A549 (cell line): ENCODE measurements at regions not wholly inside any gene's neighbourhood (a gene's known extent, or its start where the extent isn't known, plus 50 kb on each side); places are given as distances from the start of the nearest gene placed in this dataset.

Experiments used
- ATAC-seq, 2 experiments: fragments of 200-7000 bp in 1 of 2; fragments of >200 bp in 1 of 2; cut with Nextera tagmentation in 1 of 2; cut with Tn5 transposase in 1 of 2; 3 replicates each; pipeline versions ENCODE4 v1.8.0 to v1.9.1; 2018 to 2020; ENCODE audit warnings: mild to moderate bottlenecking in 1 of 2, moderate library complexity in 1 of 2
- CTCF ChIA-PET: fragments of 300-600 bp; sonication (Branson Sonifier 250); formaldehyde crosslinking; extraction: SDS; loops from one replicate; lab custom pipeline; 2021; ENCODE audit warnings: antibody characterized with exemption, inconsistent platforms; lab: Yijun Ruan, JAX
- POLR2A ChIA-PET: fragments of 350-600 bp; formaldehyde crosslinking; extraction: SDS; loops from one replicate; lab custom pipeline; 2021; ENCODE audit warnings: antibody characterized with exemption, inconsistent platforms; lab: Yijun Ruan, JAX
- DNase-seq, 2 experiments: peaks; one replicate each; pipeline versions ENCODE4 v3.0.0 to v3.0.0-alpha.2; 2011 to 2016; ENCODE audit warnings: low read depth in 1 of 2, low spot score in 1 of 2
- FAIRE-seq: peaks from 2 replicates; lab custom pipeline; 2011; peaks lifted over from hg19 to GRCh38; lab: Jason Lieb, UNC
- H3K27ac ChIP-seq, 2 experiments: fragments of >200 bp; sonication (Bioruptor Twin); formaldehyde crosslinking; 3 replicates each; pipeline ENCODE4 v1.5.1; 2016 to 2017
- H3K4me1 ChIP-seq: fragments of >200 bp; sonication (Bioruptor Twin); formaldehyde crosslinking; 3 replicates; pipeline ENCODE4 v1.6.1; 2016
- H3K4me2 ChIP-seq: fragments of >200 bp; sonication (Bioruptor Twin); formaldehyde crosslinking; 3 replicates; pipeline ENCODE4 v1.6.1; 2016
- H3K4me3 ChIP-seq: fragments of >200 bp; sonication (Bioruptor Twin); formaldehyde crosslinking; 3 replicates; pipeline ENCODE4 v1.5.1; 2016
- H3K9me3 ChIP-seq: fragments of >200 bp; sonication (Bioruptor Twin); formaldehyde crosslinking; 3 replicates; pipeline ENCODE4 v1.6.1; 2016
- BHLHE40 ChIP-seq: IDR thresholded peaks from 2 replicates; pipeline ENCODE4 v1.6.1; 2012; ENCODE audit warnings: low read depth, low read length, inconsistent platforms
- CEBPB ChIP-seq, 2 experiments: fragments of >200 bp in 1 of 2; sonication (Bioruptor Twin) in 1 of 2; formaldehyde crosslinking in 1 of 2; IDR thresholded peaks; 2 replicates each; pipeline ENCODE4 v1.6.1; 2012 to 2016
- CHD2 ChIP-seq: fragments of 150-350 bp; IDR thresholded peaks from 2 replicates; pipeline ENCODE4 v1.6.1; 2014; ENCODE audit warnings: low read length; ENCODE audit not compliant: partially characterized antibody
- EHF ChIP-seq: fragments of 250-450 bp; sonication (Bioruptor Pico); IDR thresholded peaks from 2 replicates; pipeline ENCODE4 v1.5.0; 2020; ENCODE audit warnings: mild to moderate bottlenecking
- EP300 ChIP-seq, 2 experiments: fragments of >200 bp; sonication (Bioruptor Twin); formaldehyde crosslinking; IDR thresholded peaks; 2 replicates in 1 of 2; 3 replicates in 1 of 2; pipeline ENCODE4 v1.6.1; 2016 to 2017
- FOXS1 ChIP-seq: fragments of 250-450 bp; sonication (Bioruptor Pico); IDR thresholded peaks from 2 replicates; pipeline ENCODE4 v1.5.0; 2020; ENCODE audit warnings: mild to moderate bottlenecking, moderate library complexity
- HOXA7 ChIP-seq: fragments of 250-450 bp; sonication (Bioruptor Pico); IDR thresholded peaks from 2 replicates; pipeline ENCODE4 v1.5.0; 2020; ENCODE audit warnings: mild to moderate bottlenecking, moderate library complexity
- NFE2L2 ChIP-seq: fragments of 150-350 bp; conservative IDR thresholded peaks from 2 replicates; pipeline ENCODE4 v1.6.1; 2014; ENCODE audit warnings: low read length
- PHF8 ChIP-seq: fragments of 200-600 bp; sonication (generic); IDR thresholded peaks from 2 replicates; pipeline ENCODE4 v1.6.1; 2016; ENCODE audit warnings: low read depth, mild to moderate bottlenecking, antibody characterized with exemption, moderate library complexity, borderline replicate concordance
- POLR2AphosphoS2 ChIP-seq: conservative IDR thresholded peaks from 2 replicates; pipeline ENCODE4 v1.6.1; 2012; ENCODE audit warnings: low read length, improper control_type of control experiment, inconsistent platforms
- RCOR1 ChIP-seq: fragments of 150-350 bp; IDR thresholded peaks from 2 replicates; pipeline ENCODE4 v1.6.1; 2014; ENCODE audit warnings: antibody characterized with exemption, low read length, low read depth
- RNF2 ChIP-seq: fragments of 200-600 bp; sonication (generic); IDR thresholded peaks from 2 replicates; pipeline ENCODE4 v1.6.1; 2016; ENCODE audit warnings: low read depth, mild to moderate bottlenecking, antibody characterized with exemption, moderate library complexity, borderline replicate concordance
- SMC3 ChIP-seq: fragments of >200 bp; sonication (Bioruptor Twin); formaldehyde crosslinking; IDR thresholded peaks from 3 replicates; pipeline ENCODE4 v1.6.1; 2018; ENCODE audit warnings: inconsistent platforms
- SREBF2 ChIP-seq: fragments of 450-650 bp; IDR thresholded peaks from 2 replicates; pipeline ENCODE4 v1.6.1; 2014; ENCODE audit warnings: mild to moderate bottlenecking, moderate library complexity
- TFCP2L1 ChIP-seq: fragments of 250-450 bp; sonication (Bioruptor Pico); IDR thresholded peaks from 2 replicates; pipeline ENCODE4 v1.5.0; 2021; ENCODE audit warnings: mild to moderate bottlenecking
- TP53 ChIP-seq: fragments of 250-450 bp; sonication (Bioruptor Pico); IDR thresholded peaks from 2 replicates; pipeline ENCODE4 v1.5.0; 2021; ENCODE audit warnings: mild to moderate bottlenecking, moderate library complexity
- ZFP36 ChIP-seq: fragments of 450-650 bp; IDR thresholded peaks from 2 replicates; pipeline ENCODE4 v1.6.1; 2014; ENCODE audit warnings: borderline replicate concordance; ENCODE audit not compliant: partially characterized antibody
- WGBS: methylation state at CpG from one replicate; pipeline ENCODE4 v1.1.6; 2017; ENCODE audit errors: missing lambda C conversion rate; 5-methylcytosine and 5-hydroxymethylcytosine counted together
- TF ChIP-seq, protein P1 (sequence below): fragments of 250-450 bp; sonication (Bioruptor Pico); IDR thresholded peaks from 2 replicates; pipeline ENCODE4 v1.5.0; 2021; ENCODE audit warnings: mild to moderate bottlenecking, moderate library complexity, borderline replicate concordance
- TF ChIP-seq, protein P2 (sequence below): fragments of 250-450 bp; sonication (Bioruptor Pico); IDR thresholded peaks from 2 replicates; pipeline ENCODE4 v1.5.0; 2020; ENCODE audit warnings: low read depth, mild to moderate bottlenecking, moderate library complexity
- TF ChIP-seq, protein P3 (sequence below): fragments of >200 bp; sonication (Bioruptor Twin); formaldehyde crosslinking; IDR thresholded peaks from 3 replicates; pipeline ENCODE4 v1.5.1; 2016
- TF ChIP-seq, protein P4 (sequence below): fragments of >200 bp; sonication (Bioruptor Twin); formaldehyde crosslinking; IDR thresholded peaks from 2 replicates; pipeline ENCODE4 v1.6.1; 2016
- TF ChIP-seq, protein P5 (sequence below): IDR thresholded peaks from 2 replicates; pipeline ENCODE4 v1.6.1; 2012
- TF ChIP-seq, protein P6 (sequence below): fragments of 450-650 bp; IDR thresholded peaks from 2 replicates; pipeline ENCODE4 v1.6.1; 2014; ENCODE audit warnings: antibody characterized with exemption
- TF ChIP-seq, protein P7 (sequence below): fragments of >200 bp; sonication (Bioruptor Twin); formaldehyde crosslinking; IDR thresholded peaks from 3 replicates; pipeline ENCODE4 v1.6.1; 2016

DNA sequence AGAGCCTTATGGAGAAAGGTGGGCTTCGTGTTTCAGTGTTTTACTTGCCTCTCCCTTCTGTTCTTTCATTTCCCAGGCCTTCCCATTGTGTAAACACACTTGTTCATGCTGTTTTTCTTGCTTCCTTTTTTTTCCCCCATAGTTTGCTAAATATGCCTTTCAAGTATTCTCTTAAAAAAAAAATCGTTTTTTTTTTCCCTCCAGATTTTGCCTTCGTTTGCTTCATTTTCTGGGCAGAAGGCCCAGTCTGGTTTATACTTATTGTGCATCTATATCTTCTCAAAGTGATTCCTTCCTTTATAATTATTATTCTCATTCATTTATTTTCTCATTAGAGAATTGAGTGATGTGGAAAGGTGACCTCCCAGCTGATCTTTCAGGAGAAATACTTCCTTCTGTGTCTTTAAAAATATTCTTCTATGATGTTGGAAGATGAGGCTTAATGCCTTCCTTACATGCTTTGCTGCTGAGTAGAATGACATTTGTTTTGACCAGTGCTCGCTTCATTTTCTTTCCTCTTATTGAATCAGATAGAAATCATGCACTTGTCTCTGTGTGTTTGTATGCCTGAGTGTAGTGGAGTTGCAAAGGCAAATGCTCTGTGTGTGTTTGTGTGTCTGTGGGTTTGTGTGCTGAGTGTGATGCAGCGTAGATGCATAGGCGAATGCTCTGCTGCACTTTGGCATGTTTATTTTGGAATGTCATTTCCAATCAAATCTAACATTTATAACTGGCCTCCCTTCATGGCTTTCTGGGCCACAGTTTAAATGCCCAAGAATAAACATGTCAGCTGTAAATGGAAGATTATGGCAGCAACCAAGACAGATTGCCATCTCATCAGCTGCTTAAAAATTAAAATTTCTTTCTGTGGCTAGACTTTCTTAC is 591.4 kb downstream of the FGF9 start:
- no peak overlapping the region for H3K27ac ChIP-seq
- no peak overlapping the region for H3K4me2 ChIP-seq
- POLR2A ChIA-PET: no interaction called here
- H3K4me1 ChIP-seq: no peaks in the 10 kb centered on the region
- H3K4me3 ChIP-seq: no peak overlapping the region
- FAIRE-seq (no peak), ATAC-seq (no peak), DNase-seq (no peak)
- TF ChIP-seq, protein P1, sequence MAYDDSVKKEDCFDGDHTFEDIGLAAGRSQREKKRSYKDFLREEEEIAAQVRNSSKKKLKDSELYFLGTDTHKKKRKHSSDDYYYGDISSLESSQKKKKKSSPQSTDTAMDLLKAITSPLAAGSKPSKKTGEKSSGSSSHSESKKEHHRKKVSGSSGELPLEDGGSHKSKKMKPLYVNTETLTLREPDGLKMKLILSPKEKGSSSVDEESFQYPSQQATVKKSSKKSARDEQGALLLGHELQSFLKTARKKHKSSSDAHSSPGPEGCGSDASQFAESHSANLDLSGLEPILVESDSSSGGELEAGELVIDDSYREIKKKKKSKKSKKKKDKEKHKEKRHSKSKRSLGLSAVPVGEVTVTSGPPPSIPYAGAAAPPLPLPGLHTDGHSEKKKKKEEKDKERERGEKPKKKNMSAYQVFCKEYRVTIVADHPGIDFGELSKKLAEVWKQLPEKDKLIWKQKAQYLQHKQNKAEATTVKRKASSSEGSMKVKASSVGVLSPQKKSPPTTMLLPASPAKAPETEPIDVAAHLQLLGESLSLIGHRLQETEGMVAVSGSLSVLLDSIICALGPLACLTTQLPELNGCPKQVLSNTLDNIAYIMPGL (CRISPR knock-in tag): no peak
- TF ChIP-seq, protein P2, sequence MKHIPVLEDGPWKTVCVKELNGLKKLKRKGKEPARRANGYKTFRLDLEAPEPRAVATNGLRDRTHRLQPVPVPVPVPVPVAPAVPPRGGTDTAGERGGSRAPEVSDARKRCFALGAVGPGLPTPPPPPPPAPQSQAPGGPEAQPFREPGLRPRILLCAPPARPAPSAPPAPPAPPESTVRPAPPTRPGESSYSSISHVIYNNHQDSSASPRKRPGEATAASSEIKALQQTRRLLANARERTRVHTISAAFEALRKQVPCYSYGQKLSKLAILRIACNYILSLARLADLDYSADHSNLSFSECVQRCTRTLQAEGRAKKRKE (CRISPR knock-in tag): no peak
- TF ChIP-seq ZFP36 (no peak), TFCP2L1 (CRISPR knock-in tag) (no peak), CHD2 (no peak), CEBPB (IDR thresholded peaks at IDR 0.05) (no peak), TP53 (CRISPR knock-in tag) (no peak), FOXS1 (CRISPR knock-in tag) (no peak), SMC3 (no peak), EP300 (IDR thresholded peaks at IDR 0.05) (no peak), PHF8 (no peak), NFE2L2 (no peak)
- TF ChIP-seq, protein P3, sequence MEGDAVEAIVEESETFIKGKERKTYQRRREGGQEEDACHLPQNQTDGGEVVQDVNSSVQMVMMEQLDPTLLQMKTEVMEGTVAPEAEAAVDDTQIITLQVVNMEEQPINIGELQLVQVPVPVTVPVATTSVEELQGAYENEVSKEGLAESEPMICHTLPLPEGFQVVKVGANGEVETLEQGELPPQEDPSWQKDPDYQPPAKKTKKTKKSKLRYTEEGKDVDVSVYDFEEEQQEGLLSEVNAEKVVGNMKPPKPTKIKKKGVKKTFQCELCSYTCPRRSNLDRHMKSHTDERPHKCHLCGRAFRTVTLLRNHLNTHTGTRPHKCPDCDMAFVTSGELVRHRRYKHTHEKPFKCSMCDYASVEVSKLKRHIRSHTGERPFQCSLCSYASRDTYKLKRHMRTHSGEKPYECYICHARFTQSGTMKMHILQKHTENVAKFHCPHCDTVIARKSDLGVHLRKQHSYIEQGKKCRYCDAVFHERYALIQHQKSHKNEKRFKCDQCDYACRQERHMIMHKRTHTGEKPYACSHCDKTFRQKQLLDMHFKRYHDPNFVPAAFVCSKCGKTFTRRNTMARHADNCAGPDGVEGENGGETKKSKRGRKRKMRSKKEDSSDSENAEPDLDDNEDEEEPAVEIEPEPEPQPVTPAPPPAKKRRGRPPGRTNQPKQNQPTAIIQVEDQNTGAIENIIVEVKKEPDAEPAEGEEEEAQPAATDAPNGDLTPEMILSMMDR: no peak
- TF ChIP-seq, protein P4, sequence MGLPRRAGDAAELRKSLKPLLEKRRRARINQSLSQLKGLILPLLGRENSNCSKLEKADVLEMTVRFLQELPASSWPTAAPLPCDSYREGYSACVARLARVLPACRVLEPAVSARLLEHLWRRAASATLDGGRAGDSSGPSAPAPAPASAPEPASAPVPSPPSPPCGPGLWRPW: no peak
- CTCF ChIA-PET: no interaction called here
- no peaks in the 10 kb centered on the region for H3K9me3 ChIP-seq
- WGBS: 6% methylated on average over 6 of the region's 6 CpGs

DNA sequence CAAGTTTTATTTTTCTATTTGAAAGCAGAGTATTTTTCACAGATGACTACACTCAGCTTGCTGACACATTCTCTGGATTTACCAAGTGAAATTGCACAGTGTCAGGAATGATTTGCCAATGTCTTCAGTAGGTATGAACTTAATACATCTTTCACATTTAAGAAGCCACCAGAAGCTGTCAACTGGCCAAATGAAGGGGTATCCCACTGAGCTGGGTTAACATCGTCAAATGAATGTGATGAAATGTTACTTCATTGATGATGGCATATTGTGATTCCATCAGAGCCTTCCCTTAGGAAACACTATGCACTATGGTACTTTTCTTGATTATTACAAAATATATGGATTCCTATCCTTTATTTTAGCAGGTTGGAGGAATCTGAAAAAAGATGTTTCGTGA is 592.3 kb downstream of the FGF9 start:
- WGBS: 14% methylated on average over 2 of the region's 2 CpGs
- no peak overlapping the region for H3K27ac ChIP-seq
- ATAC-seq: no peak
- H3K9me3 ChIP-seq: no peaks in the 10 kb centered on the region
- no peak overlapping the region for H3K4me3 ChIP-seq
- H3K4me1 ChIP-seq: no peaks in the 10 kb centered on the region
- no peak for FAIRE-seq
- ChIA-PET POLR2A (no interaction called here), CTCF (no interaction called here)
- H3K4me2 ChIP-seq: no peak overlapping the region
- DNase-seq: no peak
- TF ChIP-seq RCOR1: no peak
- TF ChIP-seq BHLHE40: no peak
- no peak for TF ChIP-seq SREBF2
- TF ChIP-seq HOXA7 (CRISPR knock-in tag): no peak
- TF ChIP-seq, protein P5, sequence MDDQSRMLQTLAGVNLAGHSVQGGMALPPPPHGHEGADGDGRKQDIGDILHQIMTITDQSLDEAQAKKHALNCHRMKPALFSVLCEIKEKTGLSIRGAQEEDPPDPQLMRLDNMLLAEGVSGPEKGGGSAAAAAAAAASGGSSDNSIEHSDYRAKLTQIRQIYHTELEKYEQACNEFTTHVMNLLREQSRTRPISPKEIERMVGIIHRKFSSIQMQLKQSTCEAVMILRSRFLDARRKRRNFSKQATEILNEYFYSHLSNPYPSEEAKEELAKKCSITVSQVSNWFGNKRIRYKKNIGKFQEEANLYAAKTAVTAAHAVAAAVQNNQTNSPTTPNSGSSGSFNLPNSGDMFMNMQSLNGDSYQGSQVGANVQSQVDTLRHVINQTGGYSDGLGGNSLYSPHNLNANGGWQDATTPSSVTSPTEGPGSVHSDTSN: no peak
- TF ChIP-seq, protein P6, sequence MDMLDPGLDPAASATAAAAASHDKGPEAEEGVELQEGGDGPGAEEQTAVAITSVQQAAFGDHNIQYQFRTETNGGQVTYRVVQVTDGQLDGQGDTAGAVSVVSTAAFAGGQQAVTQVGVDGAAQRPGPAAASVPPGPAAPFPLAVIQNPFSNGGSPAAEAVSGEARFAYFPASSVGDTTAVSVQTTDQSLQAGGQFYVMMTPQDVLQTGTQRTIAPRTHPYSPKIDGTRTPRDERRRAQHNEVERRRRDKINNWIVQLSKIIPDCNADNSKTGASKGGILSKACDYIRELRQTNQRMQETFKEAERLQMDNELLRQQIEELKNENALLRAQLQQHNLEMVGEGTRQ: no peak
- TF ChIP-seq, protein P2 (CRISPR knock-in tag): no peak
- no peak for TF ChIP-seq TFCP2L1 (CRISPR knock-in tag)
- TF ChIP-seq SMC3: no peak
- no peak for TF ChIP-seq CHD2
- no peak for TF ChIP-seq EHF (CRISPR knock-in tag)
- TF ChIP-seq, protein P7, sequence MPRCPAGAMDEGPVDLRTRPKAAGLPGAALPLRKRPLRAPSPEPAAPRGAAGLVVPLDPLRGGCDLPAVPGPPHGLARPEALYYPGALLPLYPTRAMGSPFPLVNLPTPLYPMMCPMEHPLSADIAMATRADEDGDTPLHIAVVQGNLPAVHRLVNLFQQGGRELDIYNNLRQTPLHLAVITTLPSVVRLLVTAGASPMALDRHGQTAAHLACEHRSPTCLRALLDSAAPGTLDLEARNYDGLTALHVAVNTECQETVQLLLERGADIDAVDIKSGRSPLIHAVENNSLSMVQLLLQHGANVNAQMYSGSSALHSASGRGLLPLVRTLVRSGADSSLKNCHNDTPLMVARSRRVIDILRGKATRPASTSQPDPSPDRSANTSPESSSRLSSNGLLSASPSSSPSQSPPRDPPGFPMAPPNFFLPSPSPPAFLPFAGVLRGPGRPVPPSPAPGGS: no peak
- TF ChIP-seq POLR2AphosphoS2: no peak
- no peak for TF ChIP-seq RNF2
- TF ChIP-seq, protein P4: no peak
